ENCODE measurements at regions not wholly inside any gene's neighbourhood (a gene's known extent, or its start where the extent isn't known, plus 50 kb on each side); places are given as distances from the start of the nearest gene placed in this dataset.

DNA sequence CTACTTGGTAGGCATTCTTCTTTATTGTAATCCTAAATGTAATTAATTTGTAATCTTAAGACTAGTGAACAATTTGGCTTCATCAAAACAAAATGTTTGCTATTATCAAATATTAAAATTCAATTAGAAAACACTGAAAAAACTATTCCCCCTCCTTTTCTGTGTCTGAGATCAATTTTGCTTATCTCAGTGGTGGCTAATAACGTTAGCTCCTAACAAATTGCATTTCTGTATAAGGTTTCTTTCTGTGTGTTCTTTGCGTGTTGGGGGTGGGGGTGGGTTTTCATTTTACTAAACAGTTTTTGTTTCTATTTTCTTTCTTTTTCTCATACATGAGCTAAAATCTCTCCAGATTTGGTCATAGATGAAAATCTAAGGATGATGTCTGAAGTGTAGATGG lies 54.0 kb upstream of the EYA4 start:
- TF ChIP-seq CTCF (conservative IDR thresholded peaks at IDR 0.05; ENCODE audit: low read length) (no peak), EZH2phosphoT487 (IDR thresholded peaks at IDR 0.05; ENCODE audit: borderline replicate concordance) (no peak)

Measured in Loucy (cell line).